GM21737 (cell line): ENCODE measurements at regions not wholly inside any gene's neighbourhood (a gene's known extent, or its start where the extent isn't known, plus 50 kb on each side); places are given as distances from the start of the nearest gene placed in this dataset.
"Not testable (repeated sequence)": the region's sequence is repeated elsewhere in the genome, so short reads cannot be mapped to it uniquely, and the experiment has no call there.

Experiments used
- ATAC-seq: cut with Tn5 transposase; IDR thresholded peaks from one replicate; pipeline ENCODE4 v1.9.1; 2021; ENCODE audit warnings: mild to moderate bottlenecking, moderate library complexity; ENCODE audit not compliant: unreplicated experiment

DNA sequence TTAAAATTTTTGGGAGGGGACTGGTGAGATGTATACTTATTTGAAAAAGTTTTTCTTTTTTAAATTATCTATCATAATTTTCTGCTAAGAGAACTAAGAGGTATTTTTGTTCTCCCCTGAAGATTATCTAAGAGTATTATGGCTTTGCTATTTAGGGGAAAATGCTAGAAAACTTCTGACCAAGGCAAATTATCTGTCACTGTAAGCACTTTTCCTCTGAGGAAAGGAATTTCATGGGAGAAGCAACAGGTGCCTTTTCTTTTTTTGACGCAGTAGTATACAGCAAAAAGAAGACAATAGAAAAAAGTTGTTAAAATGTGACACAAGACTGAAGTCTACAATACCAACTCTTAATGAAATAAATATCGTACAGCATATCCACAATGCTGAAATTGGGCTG, 201.6 kb upstream of the NANOGP8 start:
- no peak for ATAC-seq

DNA sequence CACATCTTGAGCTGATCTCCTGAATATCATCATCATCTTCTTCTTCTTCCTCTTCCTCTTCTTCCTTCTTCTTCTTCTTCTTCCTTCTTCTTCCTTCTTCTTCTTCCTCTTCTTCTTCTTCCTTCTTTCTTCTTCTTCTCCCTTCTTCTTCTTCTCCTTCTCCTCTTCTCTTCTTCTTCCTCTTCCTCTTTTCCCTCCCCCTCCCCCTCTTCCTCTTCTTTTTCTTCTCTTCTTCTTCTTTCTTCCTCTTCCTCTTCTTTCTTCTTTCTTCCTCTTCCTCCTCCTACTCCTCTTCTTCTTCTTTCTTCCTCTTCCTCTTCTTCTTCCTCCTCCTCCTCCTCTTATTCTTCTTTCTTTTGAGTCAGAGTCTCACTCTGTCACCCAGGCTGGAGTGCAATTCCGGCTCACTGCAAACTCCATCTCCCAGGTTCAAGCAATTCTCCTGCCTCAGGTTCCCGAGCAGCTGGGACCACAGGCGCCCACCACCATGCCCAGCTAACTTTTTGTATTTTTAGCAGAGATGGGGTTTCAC, 197.9 kb upstream of the NANOGP8 start:
- no peak for ATAC-seq

DNA sequence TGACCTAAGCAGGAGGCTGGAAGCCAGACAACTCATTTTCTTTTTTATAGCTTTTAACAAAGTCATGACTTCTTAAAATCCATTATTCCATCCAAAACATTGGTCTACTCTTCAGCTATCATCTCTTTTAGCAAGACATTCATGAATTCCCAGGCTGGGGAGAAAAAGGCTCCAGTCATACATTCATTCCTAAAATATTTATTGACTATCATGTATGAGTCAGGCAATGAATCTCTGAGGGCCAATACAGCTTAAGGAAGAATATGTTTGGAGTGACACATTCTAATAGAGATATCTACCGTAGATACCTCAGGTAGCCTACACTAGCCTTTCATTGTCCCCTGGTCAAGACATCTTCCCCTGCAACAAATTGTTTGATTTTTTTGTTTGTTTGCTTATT, 196.4 kb upstream of the NANOGP8 start:
- ATAC-seq: no peak

DNA sequence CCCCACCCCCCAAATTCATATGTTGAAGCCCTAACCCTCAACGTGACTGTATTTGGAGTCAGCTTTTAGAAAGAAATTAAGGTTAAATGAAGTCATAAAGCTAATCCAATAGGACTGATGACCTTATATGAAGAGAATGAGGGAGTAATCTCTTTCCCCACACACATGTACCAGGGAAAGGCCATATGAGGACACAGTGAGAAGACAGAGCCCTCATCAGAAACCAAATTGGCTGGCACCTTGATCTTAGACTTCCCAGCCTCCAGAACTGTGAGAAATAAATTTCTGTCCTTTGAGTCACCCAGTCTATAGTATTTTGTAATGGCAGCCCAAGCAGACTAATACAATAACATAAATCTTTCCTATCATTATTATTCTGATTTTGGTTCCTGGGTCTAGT, 194.7 kb upstream of the NANOGP8 start:
- no peak for ATAC-seq

GRCh38 chr15:35271371-35272043, 186.4 kb upstream of the NANOGP8 start:
- no peak for ATAC-seq

- ATAC-seq: no peak
Measured at GRCh38 chr15:35260941-35261340, 175.8 kb upstream of the NANOGP8 start.

DNA sequence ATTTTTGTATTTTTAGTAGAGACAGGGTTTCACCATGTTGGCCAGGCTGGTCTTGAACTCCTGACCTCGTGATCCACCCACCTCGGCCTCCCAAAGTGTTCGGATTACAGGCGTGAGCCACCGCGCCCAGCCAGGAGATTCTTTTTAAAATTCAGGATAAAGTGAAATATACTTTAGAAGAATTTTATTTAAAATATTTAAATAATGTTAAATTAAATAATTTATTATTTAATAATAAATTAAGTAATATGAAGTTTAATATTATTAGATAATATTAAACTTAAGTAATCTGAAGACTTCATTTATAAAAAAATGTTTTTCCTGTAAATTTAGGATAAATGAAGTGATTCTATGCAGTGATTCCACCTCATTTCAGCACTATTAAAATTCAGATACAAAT, 175.2 kb upstream of the NANOGP8 start:
- ATAC-seq: not testable (repeated sequence)

DNA sequence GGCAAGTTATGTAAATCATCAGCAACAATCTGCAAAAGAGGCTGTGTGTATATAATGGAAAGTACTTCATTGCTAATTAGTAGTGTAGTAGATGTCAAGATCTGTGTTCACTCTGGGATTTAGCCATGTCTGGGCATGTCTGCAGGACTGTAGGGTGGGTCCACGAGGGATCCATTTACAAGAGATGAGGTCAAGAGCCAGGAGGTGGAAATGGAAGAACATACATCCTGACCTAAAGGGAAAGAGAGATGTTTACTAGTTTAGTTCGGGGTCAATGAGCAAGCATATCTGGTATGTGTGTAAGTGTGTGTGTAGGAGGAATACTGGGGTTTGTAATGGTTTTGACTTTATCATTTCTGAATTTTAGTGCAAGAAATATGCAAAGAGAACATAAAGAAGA, 171.5 kb upstream of the NANOGP8 start:
- ATAC-seq: no peak

GRCh38 chr15:35256141-35256540, 171.0 kb upstream of the NANOGP8 start:
- no peak for ATAC-seq

DNA sequence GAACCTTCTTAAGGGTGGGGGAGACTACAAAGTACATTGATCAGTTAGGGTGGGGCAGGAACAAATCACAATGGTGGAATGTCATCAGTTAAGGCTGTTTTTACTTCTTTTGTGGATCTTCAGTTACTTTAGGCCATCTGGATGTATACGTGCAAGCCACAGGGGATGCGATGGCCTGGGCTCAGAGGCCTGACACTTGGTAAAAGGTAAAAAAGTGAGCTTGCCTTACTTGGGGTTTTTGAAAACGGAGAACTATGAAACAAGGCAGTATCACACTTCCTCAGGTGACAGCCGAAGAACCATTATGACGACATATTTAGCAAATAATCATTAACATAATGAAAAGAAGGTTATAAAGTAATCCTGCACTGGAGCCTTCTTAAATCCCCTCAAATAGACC, 169.8 kb upstream of the NANOGP8 start:
- ATAC-seq: not testable (repeated sequence)

GRCh38 chr15:35254062-35254461, 169.0 kb upstream of the NANOGP8 start:
- no peak for ATAC-seq

DNA sequence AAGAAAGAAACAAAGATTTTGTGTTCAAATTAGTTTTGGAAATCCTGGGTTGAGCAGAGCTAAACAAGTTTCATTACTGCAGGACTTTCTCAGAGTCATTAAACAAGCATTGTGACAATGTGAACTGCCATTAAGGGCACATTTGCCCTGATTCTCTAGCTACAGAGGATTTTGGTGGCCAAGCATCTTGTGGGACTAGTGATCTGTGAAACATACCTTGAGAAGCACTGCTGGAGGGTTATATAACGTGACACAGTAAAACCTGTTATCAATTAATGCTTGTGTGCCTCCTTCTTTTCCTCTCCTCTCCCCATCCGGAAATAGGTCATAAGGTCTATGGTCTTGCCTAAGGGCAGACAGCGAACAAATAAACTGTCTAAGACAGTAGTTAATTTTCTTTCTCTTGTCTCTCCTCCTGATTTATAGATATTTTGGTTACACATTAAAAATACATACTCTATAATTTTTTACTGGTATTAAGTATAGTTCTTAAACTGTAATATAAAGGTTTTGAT, 167.3 kb upstream of the NANOGP8 start:
- ATAC-seq: no peak

GRCh38 chr15:35247150-35247549, 162.1 kb upstream of the NANOGP8 start:
- no peak for ATAC-seq

DNA sequence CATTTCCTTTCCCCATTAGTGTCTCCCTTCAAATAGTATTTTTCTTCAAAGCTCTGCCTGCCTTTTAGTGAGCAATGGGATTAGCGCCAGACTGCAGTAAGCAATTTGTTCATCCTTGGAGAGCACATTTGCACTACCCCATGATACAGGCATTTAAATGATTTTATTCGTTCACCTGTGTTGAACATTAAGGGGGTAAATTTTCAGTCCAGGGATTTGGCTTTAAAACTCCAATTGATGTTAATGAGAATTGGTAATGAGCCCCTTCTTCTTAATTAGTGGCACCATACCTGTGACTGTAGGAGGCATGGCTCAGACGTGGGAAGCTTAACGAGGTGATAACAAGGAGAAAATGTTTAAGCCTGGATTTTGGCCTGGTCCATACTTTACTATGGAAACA, 161.4 kb upstream of the NANOGP8 start:
- no peak for ATAC-seq

- not testable (repeated sequence) for ATAC-seq
Measured at GRCh38 chr15:35245681-35246080, 160.6 kb upstream of the NANOGP8 start.

GRCh38 chr15:35244227-35244626, 159.1 kb upstream of the NANOGP8 start:
- no peak for ATAC-seq

DNA sequence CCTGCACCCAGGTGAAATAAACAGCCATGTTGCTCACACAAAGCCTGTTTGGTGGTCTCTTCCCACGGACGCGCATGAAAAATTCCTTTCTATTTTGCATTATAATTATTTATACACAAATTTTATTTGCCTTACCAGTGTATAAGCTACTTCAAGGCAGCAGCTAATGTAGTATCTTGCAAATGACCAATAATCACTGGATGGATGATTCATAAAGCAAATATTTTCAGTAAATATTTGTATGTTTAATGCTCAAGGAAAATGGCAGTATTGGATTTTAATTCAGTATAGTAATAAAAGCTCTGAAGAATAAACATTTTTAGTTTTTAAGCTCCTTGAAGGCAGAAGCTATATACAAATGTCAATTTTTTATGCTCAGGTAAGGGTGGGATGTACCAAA, 158.7 kb upstream of the NANOGP8 start:
- no peak for ATAC-seq

DNA sequence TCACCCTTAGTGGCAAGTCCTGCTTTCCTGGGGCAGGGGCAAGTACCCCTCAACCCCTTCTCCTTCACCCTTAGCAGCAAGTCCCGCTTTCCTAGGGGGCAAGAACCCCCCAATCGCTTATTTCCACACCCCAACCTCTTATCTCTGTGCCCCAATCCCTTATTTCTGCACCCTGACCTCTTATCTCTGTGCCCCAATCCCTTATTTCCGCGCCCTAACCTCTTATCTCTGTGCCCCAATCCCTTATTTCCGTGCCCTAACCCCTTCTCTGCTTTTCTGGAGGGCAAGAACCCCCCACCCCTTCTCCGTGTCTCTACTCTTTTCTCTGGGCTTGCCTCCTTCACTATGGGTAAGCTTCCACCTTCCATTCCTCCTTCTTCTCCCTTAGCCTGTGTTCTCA, 154.6 kb upstream of the NANOGP8 start:
- not testable (repeated sequence) for ATAC-seq

DNA sequence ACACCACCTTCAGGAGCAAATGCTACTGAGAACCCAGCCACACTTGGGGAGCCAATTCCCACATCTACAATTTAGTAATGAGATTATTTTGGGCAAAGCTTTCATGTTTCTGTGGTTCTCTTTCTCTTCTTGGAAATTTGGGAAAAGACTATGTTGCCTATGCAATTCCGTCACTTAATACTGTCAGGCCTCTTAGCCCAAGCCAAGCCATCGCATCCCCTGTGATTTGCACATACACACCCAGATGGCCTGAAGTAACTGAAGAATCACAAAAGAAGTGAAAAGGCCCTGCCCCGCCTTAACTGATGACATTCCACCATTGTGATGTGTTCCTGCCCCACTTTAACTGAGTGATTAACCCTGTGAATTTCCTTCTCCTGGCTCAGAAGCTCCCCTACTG, 153.4 kb upstream of the NANOGP8 start:
- not testable (repeated sequence) for ATAC-seq

GRCh38 chr15:35229085-35229484, 144.0 kb upstream of the NANOGP8 start:
- ATAC-seq: no peak

GRCh38 chr15:35218215-35218614, 133.1 kb upstream of the NANOGP8 start:
- ATAC-seq: no peak

DNA sequence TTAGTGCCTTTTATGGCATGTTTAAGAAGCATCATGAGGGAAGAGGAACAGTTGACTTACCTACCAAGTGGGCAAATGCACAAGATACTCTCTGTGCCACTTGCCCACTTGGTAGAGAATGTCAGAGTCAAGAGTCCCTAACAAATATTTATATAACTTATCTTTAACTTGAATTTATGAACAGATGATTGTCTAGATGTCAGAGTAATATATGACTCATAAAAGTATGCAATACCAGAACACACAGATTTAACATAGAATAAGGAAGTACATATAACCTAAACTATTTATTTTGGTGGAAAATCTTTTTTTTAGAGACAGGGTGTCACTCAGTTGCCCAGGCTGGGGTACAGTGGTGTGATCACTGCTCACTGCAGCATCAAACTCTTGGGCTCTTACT, 130.0 kb upstream of the NANOGP8 start:
- ATAC-seq: no peak
